Esophagus squamous epithelium (tissue), 5 donors: ENCODE measurements at regions not wholly inside any gene's neighbourhood (a gene's known extent, or its start where the extent isn't known, plus 50 kb on each side); places are given as distances from the start of the nearest gene placed in this dataset.

ENCODE experiments used
- DNase-seq: peaks from one replicate; lab custom pipeline; 2025; lab: John Stamatoyannopoulos, UW
- H3K27ac ChIP-seq, 4 donors: fragments of 200-600 bp; sonication (generic); one replicate each; pipeline ENCODE4 v1.5.1; 2016 to 2019; ENCODE audit warnings: mild to moderate bottlenecking in 1 of 4
- H3K27me3 ChIP-seq, 4 donors: fragments of 200-600 bp; sonication (generic); 1 replicate in 3 of 4; 2 replicates in 1 of 4; pipeline versions ENCODE4 v1.5.1 to v1.6.0; 2017 to 2021; ENCODE audit warnings: antibody characterized with exemption in 1 of 4
- H3K36me3 ChIP-seq, 3 donors: fragments of 200-600 bp; sonication (generic); one replicate each; pipeline ENCODE4 v1.5.1; 2016 to 2019
- H3K4me1 ChIP-seq, 3 donors: fragments of 200-600 bp; sonication (generic); one replicate each; pipeline ENCODE4 v1.5.1; 2017 to 2019
- H3K4me3 ChIP-seq, 4 donors: fragments of 200-600 bp; sonication (generic); 1 replicate in 3 of 4; 2 replicates in 1 of 4; pipeline ENCODE4 v1.5.1; 2016 to 2019; ENCODE audit warnings: mild to moderate bottlenecking in 2 of 4, moderate library complexity in 1 of 4
- H3K9me3 ChIP-seq, 3 donors: fragments of 200-600 bp; sonication (generic); one replicate each; pipeline ENCODE4 v1.5.1; 2016 to 2019
- POLR2A ChIP-seq, 4 donors: fragments of 450-650 bp; IDR thresholded peaks; one replicate each; pipeline ENCODE4 v1.6.1; 2017; ENCODE audit warnings: antibody characterized with exemption in 4 of 4, mild to moderate bottlenecking in 4 of 4, moderate library complexity in 3 of 4
- WGBS, 2 donors: methylation state at CpG; one replicate each; pipeline ENCODE4 v1.1.5; 2018; 5-methylcytosine and 5-hydroxymethylcytosine counted together
- intact Hi-C: fragments of 100-400 bp; cut with DNase I; formaldehyde crosslinking; loops from one replicate; pipeline ENCODE4 v1.15.0; 2022
- TF ChIP-seq, protein P1 (sequence below), 6 experiments: fragments of 450-650 bp in 4 of 6; fragments of 200-600 bp in 2 of 6; sonication (generic) in 2 of 6; IDR thresholded peaks; one replicate each; pipeline ENCODE4 v1.5.1; 2016 to 2019; ENCODE audit warnings: antibody characterized with exemption in 6 of 6, mild to moderate bottlenecking in 4 of 6, moderate library complexity in 4 of 6
- donor health status: DM: yes; HTN: yes; CAD: no.

DNA sequence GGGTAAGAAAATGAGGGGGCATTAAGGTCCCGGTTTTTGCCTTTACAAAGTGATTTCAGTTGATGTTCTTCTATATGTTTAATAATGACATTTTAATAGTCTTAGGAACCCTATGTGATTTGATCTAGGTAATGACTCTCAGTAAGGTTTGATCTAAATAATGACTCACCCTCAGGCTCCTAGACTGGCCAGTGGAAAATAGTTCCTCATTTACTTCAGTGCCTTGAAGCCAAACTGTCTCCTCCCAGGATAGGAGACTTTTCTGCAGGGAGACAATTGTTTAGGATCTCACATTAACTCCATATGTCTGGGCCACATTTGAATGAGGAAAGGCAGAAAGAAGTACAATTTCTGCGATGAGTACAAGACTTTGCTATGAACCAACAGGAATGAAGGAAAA, 1331.9 kb downstream of the XPNPEP1 start:
- Histone ChIP-seq H3K4me1 (no peaks in the 10 kb centered on the region), H3K27me3 (no peaks in the 10 kb centered on the region), H3K4me3 (no peak overlapping the region), H3K27ac (no peak overlapping the region), H3K36me3 (no peaks in the 10 kb centered on the region), H3K9me3 (no peaks in the 10 kb centered on the region)
- 77 to 78% methylated on average over 2 of the region's 2 CpGs for WGBS, 2 donors
- intact Hi-C loops, result no loop called here
- DNase-seq, result no peak
- no peak for TF ChIP-seq POLR2A (IDR thresholded peaks at IDR 0.05)
- TF ChIP-seq, protein P1, sequence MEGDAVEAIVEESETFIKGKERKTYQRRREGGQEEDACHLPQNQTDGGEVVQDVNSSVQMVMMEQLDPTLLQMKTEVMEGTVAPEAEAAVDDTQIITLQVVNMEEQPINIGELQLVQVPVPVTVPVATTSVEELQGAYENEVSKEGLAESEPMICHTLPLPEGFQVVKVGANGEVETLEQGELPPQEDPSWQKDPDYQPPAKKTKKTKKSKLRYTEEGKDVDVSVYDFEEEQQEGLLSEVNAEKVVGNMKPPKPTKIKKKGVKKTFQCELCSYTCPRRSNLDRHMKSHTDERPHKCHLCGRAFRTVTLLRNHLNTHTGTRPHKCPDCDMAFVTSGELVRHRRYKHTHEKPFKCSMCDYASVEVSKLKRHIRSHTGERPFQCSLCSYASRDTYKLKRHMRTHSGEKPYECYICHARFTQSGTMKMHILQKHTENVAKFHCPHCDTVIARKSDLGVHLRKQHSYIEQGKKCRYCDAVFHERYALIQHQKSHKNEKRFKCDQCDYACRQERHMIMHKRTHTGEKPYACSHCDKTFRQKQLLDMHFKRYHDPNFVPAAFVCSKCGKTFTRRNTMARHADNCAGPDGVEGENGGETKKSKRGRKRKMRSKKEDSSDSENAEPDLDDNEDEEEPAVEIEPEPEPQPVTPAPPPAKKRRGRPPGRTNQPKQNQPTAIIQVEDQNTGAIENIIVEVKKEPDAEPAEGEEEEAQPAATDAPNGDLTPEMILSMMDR (IDR thresholded peaks at IDR 0.05), result no peak

DNA sequence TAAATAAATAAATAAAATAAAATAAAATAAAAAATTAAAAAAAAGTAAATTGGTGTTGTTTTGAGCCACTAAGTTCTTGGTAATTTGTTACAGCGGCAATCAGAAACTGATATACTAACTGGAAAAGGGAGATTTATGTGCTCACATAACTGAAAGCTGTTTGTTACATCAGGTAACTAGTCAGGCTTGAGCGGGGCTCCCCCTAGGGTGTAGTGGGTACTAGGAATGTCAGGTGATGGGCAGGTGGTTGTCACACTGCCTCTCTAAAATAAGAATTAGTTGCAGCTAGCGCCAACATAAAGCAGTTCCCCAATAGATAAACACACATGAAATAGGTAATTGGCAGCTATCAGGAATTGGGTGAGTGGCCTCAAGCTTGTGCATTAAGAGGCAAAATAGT, 1336.9 kb downstream of the XPNPEP1 start:
- intact Hi-C loops, result no loop called here
- Histone ChIP-seq H3K4me1 (no peaks in the 10 kb centered on the region), H3K4me3 (no peak overlapping the region), H3K9me3 (no peaks in the 10 kb centered on the region), H3K36me3 (no peaks in the 10 kb centered on the region), H3K27me3 (no peaks in the 10 kb centered on the region), H3K27ac (no peak overlapping the region)
- no peak for TF ChIP-seq POLR2A (IDR thresholded peaks at IDR 0.05)
- TF ChIP-seq, protein P1 (IDR thresholded peaks at IDR 0.05), result no peak
- DNase-seq, result no peak
- 84% methylated on average over 3 of the region's 3 CpGs for WGBS, 2 donors

DNA sequence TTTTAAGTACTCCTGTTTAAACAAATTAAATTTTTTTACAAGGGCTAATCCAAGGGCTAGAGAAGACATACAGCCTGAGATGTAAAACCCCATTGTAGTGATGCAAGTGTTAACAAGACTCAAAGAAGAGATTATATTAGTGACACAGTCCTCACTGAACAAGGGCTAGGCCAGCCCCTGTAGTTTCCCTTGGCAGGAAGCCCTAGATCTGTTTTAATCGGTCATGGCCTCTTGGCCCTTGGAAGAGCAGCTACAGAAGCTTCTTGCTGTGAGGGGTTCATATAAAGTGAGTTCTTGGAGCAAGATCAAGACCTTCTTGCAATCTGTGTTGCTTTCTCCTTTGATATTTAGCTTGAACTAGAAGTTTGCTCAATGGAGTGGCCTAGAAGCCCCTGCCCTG, 1339.4 kb downstream of the XPNPEP1 start:
- TF ChIP-seq, protein P1 (IDR thresholded peaks at IDR 0.05), result no peak
- TF ChIP-seq POLR2A (IDR thresholded peaks at IDR 0.05), result no peak
- H3K36me3 ChIP-seq, result no peaks in the 10 kb centered on the region
- H3K4me3 ChIP-seq, result no peak overlapping the region
- no peaks in the 10 kb centered on the region for H3K9me3 ChIP-seq
- H3K4me1 ChIP-seq, result no peaks in the 10 kb centered on the region
- no peak overlapping the region for H3K27ac ChIP-seq
- DNase-seq, result no peak
- intact Hi-C loops, result no loop called here
- no peaks in the 10 kb centered on the region for H3K27me3 ChIP-seq
- 27 to 38% methylated on average over 1 of the region's 1 CpG for WGBS, 2 donors

DNA sequence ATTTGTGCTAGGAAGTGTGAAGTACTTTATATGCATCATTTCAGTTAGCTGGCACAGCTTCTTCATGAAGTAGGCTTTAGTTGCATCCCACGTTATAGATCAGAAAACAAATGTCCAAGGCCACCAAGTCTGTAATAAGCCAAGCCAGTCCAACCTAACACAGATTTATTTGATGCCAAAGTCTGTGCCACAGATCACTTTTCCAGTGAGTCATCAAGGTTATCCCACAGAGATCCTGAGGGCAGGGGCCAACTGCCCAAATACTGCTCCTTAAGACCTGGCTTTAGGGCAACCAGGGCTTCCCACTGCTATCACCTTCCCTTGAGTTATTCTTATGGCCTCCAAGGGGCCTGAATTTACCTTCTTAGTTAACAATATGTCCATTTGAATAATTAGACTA, 1340.4 kb downstream of the XPNPEP1 start:
- no peaks in the 10 kb centered on the region for H3K4me1 ChIP-seq
- no peaks in the 10 kb centered on the region for H3K9me3 ChIP-seq
- 46% methylated on average over 1 of the region's 1 CpG for WGBS, 2 donors
- intact Hi-C loops, result no loop called here
- H3K27ac ChIP-seq, result no peak overlapping the region
- no peaks in the 10 kb centered on the region for H3K36me3 ChIP-seq
- DNase-seq, result no peak
- H3K4me3 ChIP-seq, result no peak overlapping the region
- TF ChIP-seq POLR2A (IDR thresholded peaks at IDR 0.05), result no peak
- TF ChIP-seq, protein P1 (IDR thresholded peaks at IDR 0.05), result no peak
- no peaks in the 10 kb centered on the region for H3K27me3 ChIP-seq

DNA sequence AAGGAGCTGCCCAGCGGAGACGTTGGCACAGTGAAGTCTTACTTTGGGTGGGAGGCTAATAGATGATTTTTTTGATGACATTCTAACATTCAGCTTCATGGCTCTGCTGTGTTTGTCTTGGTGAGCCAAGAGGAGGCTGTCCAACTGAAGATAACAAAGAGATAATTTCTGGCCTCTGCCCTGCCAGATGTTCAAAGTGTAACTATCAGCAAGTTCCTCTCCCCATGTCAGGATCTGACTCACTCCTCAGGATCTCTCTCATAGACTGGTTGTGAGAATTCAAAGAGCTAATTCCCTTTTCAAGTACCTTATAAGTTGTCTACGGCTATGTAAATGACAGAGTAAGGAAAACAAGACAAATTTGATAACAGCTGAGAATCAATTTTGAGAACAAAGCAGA, 1340.9 kb downstream of the XPNPEP1 start:
- no peaks in the 10 kb centered on the region for H3K27me3 ChIP-seq
- no peak for DNase-seq
- H3K4me3 ChIP-seq, result no peak overlapping the region
- no peak overlapping the region for H3K27ac ChIP-seq
- H3K4me1 ChIP-seq, result no peaks in the 10 kb centered on the region
- TF ChIP-seq, protein P1 (IDR thresholded peaks at IDR 0.05), result no peak
- no peak for TF ChIP-seq POLR2A (IDR thresholded peaks at IDR 0.05)
- no peaks in the 10 kb centered on the region for H3K36me3 ChIP-seq
- no peaks in the 10 kb centered on the region for H3K9me3 ChIP-seq
- intact Hi-C loops, result no loop called here
- 58% methylated on average over 3 of the region's 3 CpGs for WGBS, 2 donors
